Right ventricle myocardium superior (tissue), 1 donor: ENCODE measurements at regions not wholly inside any gene's neighbourhood (a gene's known extent, or its start where the extent isn't known, plus 50 kb on each side); places are given as distances from the start of the nearest gene placed in this dataset.

Experiments
- ATAC-seq: fragments of 200-7000 bp; cut with Tn5 transposase; one replicate; pipeline ENCODE4 v1.9.1; 2020; ENCODE audit warnings: mild to moderate bottlenecking; ENCODE audit not compliant: poor library complexity
- DNase-seq: peaks from one replicate; pipeline ENCODE4 v3.0.0-alpha.2; 2020
- intact Hi-C: fragments of 100-400 bp; cut with DNase I; formaldehyde crosslinking; loops from one replicate; pipeline ENCODE4 v1.11.2; 2022
- donor health status: DM: no; HTN: yes; CAD: no; lungs with severe emphysema.

DNA sequence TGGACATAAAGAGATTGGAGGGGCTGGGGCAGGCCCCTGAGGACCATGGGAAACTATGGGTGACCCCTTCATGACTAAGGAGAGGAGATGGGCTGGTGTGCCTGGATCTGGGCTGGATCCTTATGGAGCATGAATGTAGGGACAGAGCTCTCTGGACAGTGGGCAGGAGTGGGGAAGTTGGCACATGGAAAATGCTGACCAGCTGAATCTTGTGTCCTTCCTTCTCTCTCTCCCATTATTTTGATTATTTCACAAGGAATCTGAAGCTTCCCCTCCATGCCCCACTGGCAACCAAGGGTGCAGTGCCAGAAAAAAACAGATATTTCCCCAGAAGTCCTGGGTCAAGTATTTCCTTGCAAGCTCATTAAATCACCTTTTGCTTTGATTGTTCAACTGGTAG is 175.2 kb downstream of the DHX35 start:
- ATAC-seq (no peak), DNase-seq (no peak)
- intact Hi-C loops: no loop called here

DNA sequence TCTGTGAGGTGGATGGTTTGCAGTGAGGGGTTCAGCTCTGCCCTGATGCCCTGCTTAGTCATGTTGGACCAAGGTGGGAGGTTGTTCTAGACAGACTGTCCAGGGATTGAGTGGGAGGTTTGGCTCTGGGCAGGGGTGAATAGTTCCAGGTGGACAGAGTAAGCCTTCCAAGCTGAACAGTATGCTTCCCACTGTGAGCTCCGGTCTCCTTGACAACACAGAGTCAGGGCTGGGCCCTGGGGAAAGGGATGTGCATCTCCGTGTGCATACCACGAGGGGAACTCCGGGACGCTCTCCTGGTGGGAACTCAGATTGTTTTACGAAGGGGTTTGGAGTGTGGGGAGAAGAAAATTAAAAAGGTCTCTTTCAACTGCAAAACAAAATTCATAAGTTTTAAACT is 174.7 kb downstream of the DHX35 start:
- ATAC-seq (no peak), DNase-seq (no peak)
- intact Hi-C loops: no loop called here

DNA sequence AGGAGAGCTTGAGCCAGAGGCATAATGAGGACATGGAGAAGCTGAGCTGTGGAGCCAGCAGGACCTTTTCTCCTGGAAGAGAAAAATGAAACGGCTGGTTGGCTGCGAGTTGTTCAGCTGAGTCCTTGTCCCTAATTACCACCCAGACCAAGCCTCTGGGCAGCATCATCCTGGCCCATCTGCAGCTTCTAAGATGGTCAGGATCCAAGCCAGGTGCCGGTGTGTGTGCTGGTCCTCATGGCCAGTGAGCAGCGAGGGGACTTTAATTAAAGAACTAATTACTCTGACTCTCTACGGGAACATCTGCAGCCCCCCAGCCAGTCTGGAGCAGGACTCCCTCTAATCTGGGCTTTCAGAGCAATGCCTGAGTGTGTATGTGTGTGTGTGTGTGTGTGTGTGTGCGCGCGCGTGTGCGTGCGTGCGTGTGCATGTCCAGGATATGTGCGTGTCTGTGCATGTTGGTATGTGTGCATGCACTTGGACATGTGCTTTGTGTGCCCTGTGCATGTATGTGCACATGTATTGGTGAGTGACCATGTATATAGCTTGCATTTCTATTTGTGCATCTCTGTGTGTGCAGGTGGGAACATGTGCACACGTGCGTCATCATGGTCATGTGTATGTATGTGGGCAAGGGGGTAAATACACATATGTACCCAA is 173.9 kb downstream of the DHX35 start:
- intact Hi-C loops: no loop called here
- DNase-seq: no peak
- no peak for ATAC-seq

DNA sequence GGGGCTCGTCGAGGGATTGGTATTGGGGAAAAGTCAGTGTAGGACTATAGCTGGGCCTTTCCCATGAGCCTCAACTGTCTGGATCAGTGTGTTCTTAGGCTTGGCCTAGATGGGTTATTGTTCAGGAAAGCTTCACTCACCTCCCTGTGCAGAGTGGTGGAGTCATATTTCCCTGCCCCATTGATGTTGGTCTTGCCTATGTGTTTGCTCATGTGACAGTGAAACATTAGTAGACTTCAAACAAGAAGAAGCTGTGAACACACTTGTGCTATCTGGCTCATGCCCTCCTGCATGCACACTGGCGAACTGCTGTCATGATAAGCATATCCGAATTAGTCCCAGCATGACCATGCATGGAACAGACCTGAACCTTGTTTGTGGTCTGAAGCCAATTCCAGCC is 171.1 kb downstream of the DHX35 start:
- intact Hi-C loops: no loop called here
- ATAC-seq (no peak), DNase-seq (no peak)

DNA sequence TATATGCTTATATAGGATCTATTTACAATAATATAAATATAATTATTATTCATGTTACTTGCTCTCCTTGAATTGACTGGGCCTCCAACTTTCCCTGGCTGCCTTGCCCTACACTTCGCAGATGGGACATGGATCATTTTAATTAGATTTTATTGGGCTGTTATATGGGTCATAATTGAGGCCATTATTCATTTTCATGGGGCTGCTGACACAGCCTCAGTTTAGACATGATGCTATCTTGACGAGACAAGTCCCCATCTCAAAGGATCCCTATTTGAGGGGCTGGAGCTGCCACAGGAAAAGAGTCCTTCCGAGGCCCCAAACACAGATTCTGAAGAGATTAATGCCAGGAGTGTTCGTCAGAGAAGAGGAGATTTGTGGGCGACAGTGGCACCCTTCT is 170.4 kb downstream of the DHX35 start:
- DNase-seq (no peak), ATAC-seq (no peak)
- intact Hi-C loops: no loop called here

DNA sequence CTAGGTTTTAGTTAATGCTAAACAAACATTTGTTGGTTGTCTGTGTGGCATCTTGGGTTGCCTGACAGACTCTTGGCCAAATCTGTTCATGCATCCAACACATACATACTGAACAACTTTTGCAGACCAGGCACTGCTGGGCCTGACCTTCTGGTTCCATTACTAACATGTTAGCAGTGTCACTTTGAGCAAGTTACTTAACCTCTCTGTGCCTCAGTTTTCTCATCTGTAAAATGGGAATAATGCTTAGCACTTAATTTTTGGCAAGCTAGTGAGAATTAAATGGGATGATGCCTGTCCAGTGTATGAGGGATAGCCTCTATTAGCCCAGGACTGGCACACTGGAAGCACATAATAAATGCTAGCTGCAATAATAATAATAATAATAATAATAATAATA is 169.9 kb downstream of the DHX35 start:
- ATAC-seq (no peak), DNase-seq (no peak)
- intact Hi-C loops: no loop called here

DNA sequence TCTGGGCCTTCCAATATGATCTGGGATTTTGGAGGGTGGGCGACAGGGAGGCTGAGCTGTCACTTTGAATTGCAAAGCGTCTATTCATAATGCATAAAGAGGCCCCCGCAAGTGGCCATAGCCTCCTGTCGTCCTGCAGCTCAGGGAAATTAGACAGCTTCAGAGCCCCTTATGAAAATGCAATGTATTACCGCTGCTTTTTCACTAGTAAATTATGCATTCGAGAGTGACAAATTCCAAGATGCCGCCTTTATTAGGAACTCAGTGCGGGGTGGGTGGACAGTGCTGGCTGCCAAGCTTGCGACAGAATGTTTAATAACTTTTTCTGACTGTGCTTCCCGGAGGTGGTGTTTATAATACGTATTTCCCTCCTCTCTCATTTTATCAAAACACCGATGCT is 168.5 kb downstream of the DHX35 start:
- DNase-seq (no peak), ATAC-seq (no peak)
- intact Hi-C loops: no loop called here

DNA sequence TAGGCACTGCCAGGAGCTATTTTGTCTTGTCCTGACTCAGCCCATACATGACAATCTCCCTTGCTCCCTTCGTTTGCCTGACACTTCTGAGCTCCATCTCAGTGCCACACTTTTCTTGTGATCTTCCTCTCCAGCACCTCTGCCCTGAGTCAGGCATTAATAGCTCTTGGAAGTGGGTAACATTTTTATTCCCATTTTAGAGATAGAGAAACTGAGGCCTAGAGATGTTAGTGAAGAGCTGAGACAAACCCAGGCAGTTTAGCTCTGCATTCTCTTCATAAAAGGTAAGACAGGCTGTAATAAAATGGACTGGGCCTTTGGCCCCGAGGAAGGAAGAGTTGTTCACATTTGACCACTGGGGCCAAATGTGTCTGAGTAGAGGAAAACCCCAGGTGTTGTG is 167.4 kb downstream of the DHX35 start:
- no peak for ATAC-seq
- intact Hi-C loops: no loop called here
- no peak for DNase-seq

DNA sequence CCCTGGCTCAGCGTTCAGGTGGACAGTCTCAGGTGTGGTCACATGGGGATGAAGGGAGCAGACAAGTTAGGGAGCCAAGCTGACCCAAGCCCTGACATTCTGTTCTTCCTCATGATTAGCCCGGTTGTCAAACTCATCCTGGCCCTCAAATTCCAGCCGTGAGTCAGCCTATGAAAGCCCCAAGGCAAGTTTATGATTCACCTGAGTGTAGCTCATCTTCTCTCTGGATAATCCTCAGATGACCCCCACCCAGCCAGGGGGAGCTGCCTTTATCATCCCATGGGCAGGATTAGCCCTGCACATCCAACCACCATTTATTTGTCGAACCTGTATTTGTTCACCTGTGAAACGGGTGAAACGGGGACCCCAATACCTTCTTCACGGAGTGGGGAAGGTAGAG is 161.9 kb downstream of the DHX35 start:
- ATAC-seq (no peak), DNase-seq (no peak)

DNA sequence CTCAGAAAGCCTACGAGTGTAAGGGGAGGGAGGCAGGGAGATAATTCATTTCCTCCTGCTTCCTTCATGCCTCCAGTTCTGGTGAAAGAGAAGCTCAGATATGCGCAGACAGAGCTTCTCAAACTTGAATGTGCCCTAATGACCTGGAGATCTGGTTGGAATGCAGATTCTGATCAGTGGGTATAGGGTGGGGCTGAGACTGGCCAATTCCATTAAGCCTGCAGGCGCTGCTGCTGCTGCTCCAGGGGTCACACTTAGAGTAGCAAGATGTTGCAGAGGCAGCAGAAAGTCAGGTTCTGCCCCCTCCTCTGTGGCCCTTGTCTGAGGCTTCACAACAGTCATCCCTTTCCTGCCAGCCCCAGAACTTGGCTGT is 161.0 kb downstream of the DHX35 start:
- ATAC-seq: no peak
- intact Hi-C loops: no loop called here
- DNase-seq: no peak

More for the DNA sequence above, 161.9 kb downstream of the DHX35 start:
- intact Hi-C loops: no loop called here

DNA sequence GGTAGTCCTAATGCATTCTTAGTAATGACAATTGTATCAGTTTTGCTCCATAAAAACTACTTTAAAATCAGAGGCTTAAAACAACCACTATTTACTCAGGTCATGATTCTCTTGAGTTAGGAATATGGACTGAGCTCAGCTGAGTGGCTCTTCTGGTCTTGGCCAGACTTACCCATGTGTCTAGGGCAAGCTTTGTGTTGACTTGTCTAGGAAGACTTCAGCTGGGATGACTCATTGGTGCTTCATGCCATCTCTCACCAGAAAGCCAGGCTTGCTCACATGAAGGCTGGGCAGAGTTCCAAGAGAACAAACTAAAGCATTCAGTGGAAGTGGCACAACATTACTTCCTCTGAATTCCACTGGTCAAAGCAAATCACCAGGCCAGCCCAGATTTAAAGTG is 155.3 kb downstream of the DHX35 start:
- no peak for DNase-seq
- ATAC-seq: no peak
- intact Hi-C loops: no loop called here

DNA sequence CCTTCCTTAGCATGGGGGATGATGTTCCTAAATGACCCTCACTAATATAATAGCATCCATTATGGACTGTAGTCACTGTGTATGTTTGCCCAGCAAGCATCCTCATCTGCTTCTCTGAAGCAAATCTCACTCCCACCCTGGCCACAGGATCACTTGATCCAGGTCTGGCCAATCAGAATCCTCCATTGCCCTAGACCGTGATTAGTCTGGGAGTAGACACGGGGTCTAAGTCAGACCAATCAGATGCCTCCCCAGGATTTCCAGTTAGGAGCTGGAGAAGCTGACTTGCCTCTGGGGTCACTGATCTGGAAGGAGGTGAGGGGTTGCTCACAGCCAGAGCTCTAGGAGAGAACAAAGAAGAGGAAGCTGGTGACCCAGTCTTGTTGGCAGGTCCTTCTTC is 153.9 kb downstream of the DHX35 start:
- intact Hi-C loops: no loop called here
- DNase-seq: no peak
- no peak for ATAC-seq

DNA sequence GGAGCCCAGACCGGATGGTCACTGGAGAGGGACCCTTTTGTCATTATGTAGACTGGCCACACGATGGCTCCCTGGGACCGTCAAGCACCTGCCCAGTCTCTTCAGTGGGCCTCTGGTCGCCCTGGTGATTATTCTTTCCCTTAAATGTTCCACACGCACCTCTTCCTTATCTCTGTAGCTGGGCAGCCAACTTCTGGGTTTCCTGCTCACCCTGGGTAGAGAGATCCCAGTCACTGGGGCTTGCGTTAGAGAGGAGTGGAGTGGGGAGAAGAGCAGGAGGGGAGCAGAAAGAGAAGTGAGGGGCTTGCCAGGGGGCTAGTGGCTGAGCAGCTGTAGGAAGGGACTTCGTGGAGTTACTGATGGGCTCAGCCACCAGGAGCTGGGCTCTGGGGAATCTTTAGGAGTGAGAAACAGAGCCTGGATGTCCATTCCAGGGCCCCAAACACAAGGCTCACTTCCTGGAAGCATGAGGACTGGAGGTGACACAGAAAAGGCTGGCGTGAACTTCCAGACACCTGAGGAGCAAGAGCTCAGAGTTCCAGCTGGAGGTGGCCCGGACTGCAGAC is 150.1 kb downstream of the DHX35 start:
- intact Hi-C loops: loop anchor here (5.0 kb wide), 1 partner anchor 1850 kb away; no protein-coding TSS in a partner anchor
- DNase-seq (peak; percentile 48), ATAC-seq (peak; percentile 87)

DNA sequence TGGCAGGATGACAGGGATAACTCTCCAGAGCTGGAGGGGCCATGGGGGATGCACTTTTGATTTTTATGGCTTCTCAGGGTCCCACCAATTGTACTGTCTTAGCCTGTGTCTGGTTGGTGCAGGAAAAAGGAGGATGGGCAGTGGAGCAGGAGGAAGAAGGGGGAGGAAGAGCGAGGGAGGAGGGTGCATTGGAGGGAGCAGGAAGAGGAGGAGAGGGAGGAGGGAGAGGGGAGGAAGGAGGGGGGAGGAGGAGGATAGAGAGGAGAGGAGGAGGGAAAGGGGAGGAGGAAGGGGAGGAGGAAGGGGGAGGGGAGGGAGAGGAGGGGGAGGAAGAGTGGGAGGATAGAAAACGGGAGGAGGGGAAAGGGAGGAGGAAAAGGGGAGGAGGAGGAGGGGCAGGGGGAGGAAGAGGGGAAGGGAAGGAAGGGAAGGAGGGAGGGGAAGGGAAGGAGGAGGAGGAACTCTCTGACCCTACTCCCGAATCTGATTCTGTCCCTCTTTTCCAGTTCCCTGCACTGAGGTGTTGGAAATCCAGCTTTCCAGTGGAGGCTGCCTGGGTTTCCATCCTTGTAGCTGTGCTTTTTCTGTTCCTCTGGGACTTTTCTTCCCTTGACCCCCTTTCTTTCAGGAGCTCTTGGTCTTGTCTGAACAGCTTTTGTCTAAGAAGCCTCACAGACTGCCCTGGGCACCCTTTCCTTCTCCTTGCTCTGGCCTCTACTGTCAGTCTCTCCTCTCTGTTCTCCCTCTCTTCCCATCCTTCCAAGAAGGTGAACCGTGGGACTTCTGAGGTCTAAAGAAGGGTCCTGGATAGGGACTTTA is 149.4 kb downstream of the DHX35 start:
- ATAC-seq: no peak
- intact Hi-C loops: loop anchor here (5.0 kb wide), 1 partner anchor 1851 kb away; no protein-coding TSS in a partner anchor
- no peak for DNase-seq

DNA sequence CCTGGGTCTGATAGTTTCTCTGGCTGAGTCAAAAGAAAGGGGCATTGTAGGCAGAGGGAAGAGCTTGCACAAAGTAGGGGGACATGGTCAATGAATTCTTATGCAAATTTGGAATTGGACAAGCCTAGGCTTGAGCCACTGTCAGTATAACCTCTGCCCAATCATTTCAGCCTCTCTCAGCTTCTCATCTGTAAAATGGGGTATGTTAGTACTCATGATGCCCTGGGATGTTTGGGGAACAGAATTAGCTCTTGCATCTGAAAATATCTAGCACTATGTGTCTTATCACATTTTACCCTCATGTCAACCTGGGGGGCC is 148.6 kb downstream of the DHX35 start:
- intact Hi-C loops: loop anchor here (5.0 kb wide), 1 partner anchor 1852 kb away; no protein-coding TSS in a partner anchor

DNA sequence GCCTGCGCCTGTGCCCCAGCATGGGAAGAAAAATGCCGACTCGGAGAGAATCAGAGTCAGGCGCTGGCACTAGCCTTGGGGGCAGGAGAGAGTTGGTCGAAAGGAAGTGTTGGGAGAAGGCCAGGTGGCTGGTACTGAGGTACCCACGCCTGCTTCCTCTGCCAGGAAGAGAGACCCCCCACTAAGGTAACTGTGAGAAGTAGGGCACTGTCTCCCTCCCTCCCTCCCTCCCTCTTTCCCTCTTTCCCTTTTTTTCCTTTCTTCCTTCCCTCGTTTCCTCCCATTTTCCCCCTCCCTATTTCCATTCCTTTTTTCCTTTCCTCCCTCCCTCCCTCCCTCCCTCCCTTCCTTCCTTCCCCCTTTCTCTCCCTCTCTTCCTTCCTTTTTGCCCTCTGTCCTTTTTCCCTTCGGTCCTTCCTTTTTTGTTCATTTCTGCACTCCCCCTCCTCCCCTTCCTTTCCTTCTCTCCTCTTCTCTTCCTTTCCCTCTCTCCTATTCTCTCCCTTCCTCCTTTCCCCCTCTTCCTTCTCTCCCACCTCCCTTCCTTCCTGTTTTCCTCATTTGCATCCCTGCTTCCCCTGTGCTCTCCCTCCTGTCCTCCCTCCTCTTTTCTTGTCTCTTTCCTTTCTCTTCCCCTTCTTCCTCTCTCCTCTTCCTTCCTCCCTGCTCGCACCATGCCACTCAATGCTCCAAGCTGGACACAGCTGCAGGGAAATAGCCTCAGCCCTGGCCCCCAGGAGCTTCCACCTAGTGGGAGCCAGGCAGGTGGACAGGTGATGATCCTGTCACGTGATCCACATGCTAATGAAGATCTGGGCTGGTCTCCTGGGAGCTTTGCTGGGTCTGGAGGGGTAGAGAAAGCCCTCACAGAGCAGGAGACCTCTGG is 148.0 kb downstream of the DHX35 start:
- intact Hi-C loops: loop anchor here (5.0 kb wide), 1 partner anchor 1852 kb away; no protein-coding TSS in a partner anchor
- DNase-seq (no peak), ATAC-seq (no peak)

More for the DNA sequence above, 148.6 kb downstream of the DHX35 start:
- ATAC-seq (no peak), DNase-seq (no peak)

DNA sequence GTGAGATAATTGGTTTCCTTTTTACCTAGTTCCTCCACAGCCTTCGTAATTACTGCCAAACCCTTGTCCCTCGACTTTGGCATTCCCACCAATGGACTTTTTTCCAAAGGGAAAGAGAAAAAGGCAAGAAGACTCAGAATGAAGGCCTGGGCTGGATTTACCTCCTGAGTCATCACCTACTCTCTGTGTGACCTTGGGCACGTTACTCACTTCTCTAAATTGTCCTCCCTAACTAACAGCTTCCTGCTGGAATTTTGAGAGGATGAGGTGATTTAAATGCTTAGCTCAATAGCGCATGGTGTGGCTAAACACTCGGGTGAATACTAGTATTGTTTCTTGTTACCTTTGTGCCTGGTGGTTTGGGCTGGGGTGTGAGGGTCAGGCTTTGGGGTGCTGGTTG is 146.6 kb downstream of the DHX35 start:
- DNase-seq (no peak), ATAC-seq (no peak)
- intact Hi-C loops: no loop called here

DNA sequence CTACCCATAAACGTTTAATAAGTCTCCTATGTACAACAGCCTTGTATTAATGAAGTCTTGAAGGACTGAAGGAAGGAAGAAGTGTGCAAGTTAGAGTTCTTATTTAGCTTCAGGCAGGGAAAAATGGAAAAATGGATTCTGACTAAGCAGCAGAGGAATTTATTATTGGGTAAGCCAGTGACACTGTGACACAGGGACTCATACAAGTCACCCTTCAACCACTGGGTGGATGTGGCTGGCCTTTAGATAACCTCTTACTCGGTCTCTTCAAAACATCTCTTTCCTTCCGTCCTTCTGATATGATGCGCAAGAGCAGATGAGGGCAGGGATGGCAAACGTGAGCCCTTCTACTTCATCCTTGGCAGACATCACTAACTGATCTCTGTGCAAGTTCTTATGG is 145.6 kb downstream of the DHX35 start:
- intact Hi-C loops: no loop called here
- no peak for DNase-seq
- ATAC-seq: no peak

DNA sequence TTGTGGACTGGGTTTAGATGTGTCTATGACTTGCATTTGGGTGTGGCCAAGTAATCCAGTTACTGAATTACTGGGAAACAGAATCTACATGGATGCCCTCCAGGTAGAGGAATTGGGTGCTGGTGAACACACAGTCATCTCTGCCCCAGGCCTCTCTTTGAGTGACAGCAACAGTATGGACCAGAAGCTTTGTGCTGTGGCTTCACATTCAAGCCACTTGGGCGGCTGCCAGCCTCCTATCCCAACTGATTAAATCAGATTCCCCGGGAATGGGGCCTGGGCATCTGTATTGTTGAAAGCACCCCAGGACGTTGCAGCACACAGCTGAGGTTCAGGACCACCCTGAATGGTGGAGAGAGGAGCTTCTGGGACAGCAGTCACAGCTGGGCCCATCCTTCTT is 144.6 kb downstream of the DHX35 start:
- ATAC-seq (no peak), DNase-seq (no peak)
- intact Hi-C loops: no loop called here
